A172 (cell line): ENCODE measurements at regions not wholly inside any gene's neighbourhood (a gene's known extent, or its start where the extent isn't known, plus 50 kb on each side); places are given as distances from the start of the nearest gene placed in this dataset.
"Not testable (repeated sequence)": the region's sequence is repeated elsewhere in the genome, so short reads cannot be mapped to it uniquely, and the experiment has no call there.

ENCODE experiments used
- DNase-seq: peaks from one replicate; pipeline ENCODE4 v3.0.0-alpha.2; 2015; ENCODE audit warnings: low spot score

- peak; percentile 50 for DNase-seq
Measured at GRCh38 chr3:95154766-95155165, 1091.9 kb downstream of the NSUN3 start.

DNA sequence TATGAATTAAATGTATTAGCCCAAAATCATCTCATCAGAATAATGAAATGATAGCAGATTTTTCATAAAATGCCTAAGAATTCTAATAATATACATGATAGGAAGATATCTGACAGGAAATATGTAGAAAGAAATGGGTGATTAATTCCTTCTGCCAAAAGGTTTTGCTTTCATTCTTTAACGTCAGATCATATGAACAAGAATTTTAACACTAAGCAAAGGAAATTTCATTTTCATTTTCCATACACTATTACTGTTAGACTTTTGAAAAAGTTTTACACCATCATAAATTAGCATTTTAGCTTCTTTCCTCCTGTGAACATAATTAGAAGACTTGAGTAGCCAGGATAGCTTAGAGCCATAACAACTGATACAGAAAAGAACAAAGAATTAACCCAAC lies 1099.9 kb downstream of the NSUN3 start:
- no peak for DNase-seq

DNA sequence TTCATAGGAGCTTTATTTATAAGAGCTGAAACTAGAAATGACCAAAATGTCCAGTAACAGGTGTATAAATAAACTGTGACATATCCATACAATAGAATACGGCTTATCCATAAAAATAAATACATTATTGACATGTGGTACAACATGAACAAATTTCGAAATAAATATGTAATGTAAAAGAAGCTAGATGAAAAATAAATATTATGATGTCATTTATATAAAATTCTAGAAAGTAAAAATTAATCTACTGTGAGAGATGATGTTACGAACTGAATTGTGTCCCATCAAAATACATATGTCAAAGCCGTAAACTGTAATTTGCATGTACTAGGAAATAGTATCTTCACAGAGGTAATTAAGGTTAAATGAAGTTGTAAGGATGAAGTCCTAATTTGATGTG lies 1104.9 kb downstream of the NSUN3 start:
- DNase-seq = no peak

GRCh38 chr3:95168526-95168925 lies 1105.7 kb downstream of the NSUN3 start:
- DNase-seq = no peak

- peak; percentile 9 for DNase-seq
Measured at GRCh38 chr3:95172164-95172943, 1109.5 kb downstream of the NSUN3 start.

- DNase-seq = no peak
Measured at GRCh38 chr3:95177096-95177495, 1114.2 kb downstream of the NSUN3 start.

- DNase-seq = no peak
Measured at GRCh38 chr3:95184038-95184437, 1121.2 kb downstream of the NSUN3 start.

- no peak for DNase-seq
Measured at GRCh38 chr3:95189348-95189747, 1126.5 kb downstream of the NSUN3 start.

GRCh38 chr3:95197661-95198060 lies 1134.8 kb downstream of the NSUN3 start:
- DNase-seq = no peak

DNA sequence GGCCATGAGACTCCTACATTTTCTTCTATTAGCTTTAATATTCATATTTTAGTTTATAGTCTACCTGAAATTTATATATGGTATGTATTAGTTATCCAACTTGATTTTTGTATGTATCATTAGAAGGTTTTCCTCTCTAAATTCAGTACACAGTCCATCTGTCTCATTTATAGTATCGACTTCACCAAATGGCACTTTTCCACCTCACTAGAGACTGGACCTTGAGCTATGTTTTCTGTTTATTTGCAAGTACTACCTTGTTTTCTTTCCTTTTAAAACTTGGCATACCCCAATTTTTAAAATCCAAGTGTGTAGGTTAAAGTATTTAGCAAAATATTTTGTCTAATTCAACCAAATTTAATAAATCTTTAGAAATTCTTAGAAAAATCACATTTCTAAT lies 1137.5 kb downstream of the NSUN3 start:
- no peak for DNase-seq

GRCh38 chr3:95210878-95211277 lies 1148.0 kb downstream of the NSUN3 start:
- DNase-seq = no peak

DNA sequence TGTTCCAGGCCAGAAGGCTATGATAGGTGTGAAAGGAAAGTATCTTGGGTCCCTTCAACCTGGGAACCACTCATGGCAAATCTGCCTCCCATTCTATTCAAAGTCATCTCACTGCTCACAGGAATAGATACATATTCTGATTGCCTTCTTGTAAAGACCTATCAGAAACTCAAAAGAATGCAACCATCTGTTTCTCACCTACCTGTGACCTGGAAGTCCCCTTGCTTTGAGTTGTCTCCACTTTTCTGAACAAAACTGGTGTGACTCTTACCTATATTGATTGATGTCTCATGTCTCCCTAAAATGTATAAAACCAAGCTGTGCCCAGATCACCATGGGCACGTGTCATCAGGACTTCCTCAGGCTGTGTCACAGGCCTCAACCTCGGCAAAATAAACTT lies 1149.3 kb downstream of the NSUN3 start:
- DNase-seq = no peak

GRCh38 chr3:95215437-95215957 lies 1152.6 kb downstream of the NSUN3 start:
- DNase-seq = no peak

GRCh38 chr3:95217661-95218060 lies 1154.8 kb downstream of the NSUN3 start:
- no peak for DNase-seq

GRCh38 chr3:95218484-95218883 lies 1155.6 kb downstream of the NSUN3 start:
- no peak for DNase-seq

GRCh38 chr3:95226437-95226836 lies 1163.6 kb downstream of the NSUN3 start:
- DNase-seq = no peak

DNA sequence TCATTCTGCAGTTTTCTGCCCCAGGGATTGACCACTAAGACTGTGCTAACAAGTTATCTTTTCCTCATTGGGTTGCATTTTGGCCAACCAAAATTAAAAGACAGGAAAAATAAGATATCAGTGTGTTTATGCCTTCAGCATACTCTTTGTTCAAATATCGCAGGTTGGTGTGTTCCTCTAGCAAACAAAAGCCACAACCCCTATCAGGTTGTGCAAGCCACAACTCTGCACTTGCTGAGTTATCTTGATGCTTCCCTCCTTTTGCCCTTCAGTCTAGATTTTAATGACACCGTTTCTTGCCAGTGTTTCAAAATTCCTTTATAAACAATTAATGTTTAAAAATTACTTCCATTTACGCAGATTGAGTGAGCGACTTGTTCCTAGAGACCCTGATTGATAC lies 1164.2 kb downstream of the NSUN3 start:
- DNase-seq = no peak

GRCh38 chr3:95228416-95228815 lies 1165.6 kb downstream of the NSUN3 start:
- peak; percentile 5 for DNase-seq

DNA sequence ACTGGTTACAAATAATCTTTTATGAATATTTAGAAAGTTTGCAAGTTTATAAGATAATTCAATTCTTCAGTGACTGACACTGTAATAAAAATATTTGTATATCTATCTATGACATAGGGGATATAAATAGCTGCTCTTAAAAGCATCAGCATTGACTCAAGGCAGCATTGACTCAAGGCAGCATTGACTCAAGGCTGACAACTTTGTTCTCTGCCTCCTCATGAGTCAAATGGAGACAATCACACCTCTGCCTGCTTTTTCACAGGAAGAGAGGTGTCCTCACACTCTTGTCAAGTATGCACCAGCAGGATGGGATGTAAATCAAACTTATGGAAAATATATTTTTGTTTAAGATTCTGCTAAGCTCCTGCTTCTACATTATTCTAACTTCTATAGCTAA lies 1173.1 kb downstream of the NSUN3 start:
- DNase-seq = no peak

- no peak for DNase-seq
Measured at GRCh38 chr3:95237783-95238182, 1174.9 kb downstream of the NSUN3 start.

DNA sequence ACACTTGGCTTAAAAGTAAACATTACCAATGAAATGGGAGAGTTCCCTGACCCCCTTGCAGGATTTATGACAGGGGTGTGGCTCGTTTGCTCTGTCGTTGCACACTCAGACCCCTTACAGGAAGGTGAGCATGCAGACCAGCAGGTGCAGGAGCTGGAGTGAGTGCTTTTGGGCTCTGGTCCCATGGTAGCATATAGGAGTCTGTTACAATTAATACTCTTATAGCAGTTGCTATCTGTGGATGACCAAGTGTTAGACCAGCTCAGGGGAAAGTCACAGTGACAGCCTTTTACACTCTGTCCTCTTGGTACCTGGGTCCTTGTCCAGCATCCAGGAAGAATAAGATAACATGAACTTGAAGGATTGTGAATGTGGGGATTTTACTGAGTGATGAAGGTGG lies 1177.5 kb downstream of the NSUN3 start:
- DNase-seq = no peak

GRCh38 chr3:95241256-95241655 lies 1178.4 kb downstream of the NSUN3 start:
- not testable (repeated sequence) for DNase-seq

- DNase-seq = no peak
Measured at GRCh38 chr3:95246413-95246812, 1183.6 kb downstream of the NSUN3 start.

- no peak for DNase-seq
Measured at GRCh38 chr3:95254061-95254460, 1191.2 kb downstream of the NSUN3 start.
